H9 (cell line): ENCODE measurements at regions not wholly inside any gene's neighbourhood (a gene's known extent, or its start where the extent isn't known, plus 50 kb on each side); places are given as distances from the start of the nearest gene placed in this dataset.

Source experiments
- DNase-seq: peaks from one replicate; pipeline ENCODE4 v3.0.0-alpha.2; 2017
- H2AFZ ChIP-seq: one replicate; pipeline ENCODE4 v1.6.1; 2013; ENCODE audit warnings: mild to moderate bottlenecking, low read length, control low read depth, moderate library complexity
- H2AK5ac ChIP-seq: 2 replicates; pipeline ENCODE4 v1.6.1; 2013; ENCODE audit warnings: low read length, control low read depth, mixed read lengths; ENCODE audit not compliant: insufficient read length
- H2BK120ac ChIP-seq: one replicate; pipeline ENCODE4 v1.6.1; 2013; ENCODE audit warnings: low read depth, mild to moderate bottlenecking, low read length, control low read depth, inconsistent platforms; ENCODE audit not compliant: poor library complexity, severe bottlenecking
- H2BK12ac ChIP-seq: 2 replicates; pipeline ENCODE4 v1.6.1; 2013; ENCODE audit warnings: low read length, control low read depth, mixed read lengths, low read depth; ENCODE audit not compliant: insufficient read length
- H2BK15ac ChIP-seq: 2 replicates; pipeline ENCODE4 v1.6.1; 2013; ENCODE audit warnings: low read depth, low read length, control low read depth
- H2BK20ac ChIP-seq: one replicate; pipeline ENCODE4 v1.6.1; 2013; ENCODE audit warnings: low read depth, mild to moderate bottlenecking, low read length, control low read depth, inconsistent platforms; ENCODE audit not compliant: poor library complexity, severe bottlenecking
- H2BK5ac ChIP-seq: 2 replicates; pipeline ENCODE4 v1.6.1; 2013; ENCODE audit warnings: low read length, control low read depth, mixed read lengths; ENCODE audit not compliant: insufficient read length
- H3K14ac ChIP-seq: 2 replicates; pipeline ENCODE4 v1.6.1; 2013; ENCODE audit warnings: low read length, control low read depth; ENCODE audit not compliant: insufficient read depth
- H3K18ac ChIP-seq: 2 replicates; pipeline ENCODE4 v1.6.1; 2013; ENCODE audit warnings: low read depth, mild to moderate bottlenecking, mixed read lengths, low read length, control low read depth; ENCODE audit not compliant: insufficient read length
- H3K23ac ChIP-seq: 2 replicates; pipeline ENCODE4 v1.6.1; 2013; ENCODE audit warnings: low read length, control low read depth, mixed read lengths, low read depth; ENCODE audit not compliant: insufficient read length
- H3K23me2 ChIP-seq: 2 replicates; pipeline ENCODE4 v1.6.1; 2013; ENCODE audit warnings: low read depth, mild to moderate bottlenecking, mixed read lengths, low read length, control low read depth; ENCODE audit not compliant: insufficient read length, poor library complexity, severe bottlenecking
- H3K27ac ChIP-seq: 2 replicates; pipeline ENCODE4 v1.5.1; 2013; ENCODE audit warnings: low read length, control low read depth, mixed read lengths, low read depth; ENCODE audit not compliant: insufficient read length
- H3K27me3 ChIP-seq: 2 replicates; pipeline ENCODE4 v1.6.1; 2013; ENCODE audit warnings: low read length, control low read depth, inconsistent platforms; ENCODE audit not compliant: insufficient read depth
- H3K4ac ChIP-seq: 2 replicates; pipeline ENCODE4 v1.6.1; 2013; ENCODE audit warnings: low read depth, mild to moderate bottlenecking, control low read depth, inconsistent platforms, low read length, moderate library complexity
- H3K4me1 ChIP-seq: 2 replicates; pipeline ENCODE4 v1.6.1; 2013; ENCODE audit warnings: low read length, control low read depth, inconsistent platforms; ENCODE audit not compliant: insufficient read depth
- H3K4me2 ChIP-seq: 2 replicates; pipeline ENCODE4 v1.6.1; 2013; ENCODE audit warnings: low read length, control low read depth, mixed read lengths; ENCODE audit not compliant: insufficient read length, insufficient read depth
- H3K56ac ChIP-seq: 2 replicates; pipeline ENCODE4 v1.6.1; 2013; ENCODE audit warnings: low read depth, mild to moderate bottlenecking, mixed read lengths, low read length, control low read depth; ENCODE audit not compliant: insufficient read length
- H3K79me1 ChIP-seq: 2 replicates; pipeline ENCODE4 v1.6.1; 2013; ENCODE audit warnings: low read depth, mild to moderate bottlenecking, moderate library complexity, low read length, control low read depth, inconsistent platforms; ENCODE audit not compliant: insufficient read depth, poor library complexity, severe bottlenecking
- H3K79me2 ChIP-seq: 2 replicates; pipeline ENCODE4 v1.6.1; 2013; ENCODE audit warnings: low read length, control low read depth, inconsistent platforms; ENCODE audit not compliant: insufficient read depth
- H3K9ac ChIP-seq: 2 replicates; pipeline ENCODE4 v1.6.1; 2013; ENCODE audit warnings: low read length, control low read depth, mixed read lengths; ENCODE audit not compliant: insufficient read length; ENCODE audit errors: extremely low read depth
- H3K9me3 ChIP-seq: one replicate; pipeline ENCODE4 v1.6.1; 2013; ENCODE audit warnings: low read depth, low read length, inconsistent platforms; ENCODE audit not compliant: control insufficient read depth
- H3T11ph ChIP-seq: one replicate; pipeline ENCODE4 v1.6.1; 2013; ENCODE audit warnings: mild to moderate bottlenecking, low read length, control low read depth, inconsistent platforms
- H4K20me1 ChIP-seq: one replicate; pipeline ENCODE4 v1.6.1; 2013; ENCODE audit not compliant: control insufficient read depth, insufficient read length, insufficient read depth
- H4K5ac ChIP-seq: 2 replicates; pipeline ENCODE4 v1.6.1; 2013; ENCODE audit warnings: low read depth, mild to moderate bottlenecking, mixed read lengths, low read length, control low read depth; ENCODE audit not compliant: insufficient read length
- H4K8ac ChIP-seq: replicated peaks from 2 replicates; pipeline ENCODE4 v1.6.1; 2013; ENCODE audit warnings: low read length, control low read depth, mixed read lengths, low read depth; ENCODE audit not compliant: insufficient read length
- H4K91ac ChIP-seq: 2 replicates; pipeline ENCODE4 v1.6.1; 2013; ENCODE audit warnings: low read depth, mild to moderate bottlenecking, moderate library complexity, mixed read lengths, low read length, control low read depth; ENCODE audit not compliant: insufficient read length
- H3K27ac Mint-ChIP-seq, 3 experiments: 2 replicates in 2 of 3; 3 replicates in 1 of 3; pipeline ENCODE4 v1.8.0; 2020 to 2021; ENCODE audit warnings: mixed read lengths in 3 of 3, mild to moderate bottlenecking in 1 of 3, moderate library complexity in 1 of 3
- H3K27me3 Mint-ChIP-seq: 2 replicates; pipeline ENCODE4 v1.8.0; 2021; ENCODE audit warnings: low read depth, mild to moderate bottlenecking, moderate library complexity, mixed read lengths
- H3K36me3 Mint-ChIP-seq, 3 experiments: 2 replicates in 2 of 3; 3 replicates in 1 of 3; pipeline ENCODE4 v1.8.0; 2020 to 2021; ENCODE audit warnings: low read depth in 3 of 3, mixed read lengths in 3 of 3; ENCODE audit not compliant: insufficient read depth in 1 of 3
- H3K4me1 Mint-ChIP-seq, 2 experiments: 2 replicates each; pipeline ENCODE4 v1.8.0; 2020; ENCODE audit warnings: mixed read lengths in 2 of 2
- H3K4me3 Mint-ChIP-seq, 2 experiments: 2 replicates in 1 of 2; 3 replicates in 1 of 2; pipeline ENCODE4 v1.8.0; 2020 to 2021; ENCODE audit warnings: mild to moderate bottlenecking in 2 of 2, mixed read lengths in 2 of 2, moderate library complexity in 1 of 2
- H3K9me3 Mint-ChIP-seq, 2 experiments: 2 replicates in 1 of 2; 3 replicates in 1 of 2; pipeline ENCODE4 v1.8.0; 2020; ENCODE audit warnings: mild to moderate bottlenecking in 2 of 2, mixed read lengths in 2 of 2, moderate library complexity in 1 of 2
- WGBS: extraction: QIAGEN DNeasy Blood & Tissue Kit; methylation state at CpG from one replicate; pipeline ENCODE4 v1.1.7; 2013; ENCODE audit warnings: missing lambda C conversion rate, low lambda C conversion rate, mixed read lengths; ENCODE audit not compliant: insufficient read length; ENCODE audit errors: extremely low coverage; 5-methylcytosine and 5-hydroxymethylcytosine counted together
- TF ChIP-seq, protein P1 (sequence below): fragments of 200-600 bp; sonication (generic); conservative IDR thresholded peaks from 3 replicates; pipeline ENCODE4 v1.8.0; 2021; ENCODE audit warnings: antibody characterized with exemption, mild to moderate bottlenecking

- no peaks in the 10 kb centered on the region for H4K20me1 ChIP-seq
- H2BK5ac ChIP-seq, result no peak overlapping the region
- H4K5ac ChIP-seq, result no peak overlapping the region
- no peak overlapping the region for H2BK12ac ChIP-seq
- no CpG with 5 or more reads among the region's 4 CpGs for WGBS
- no peak overlapping the region for H3K27ac ChIP-seq
- H3K23ac ChIP-seq, result no peak overlapping the region
- H3K18ac ChIP-seq, result no peak overlapping the region
- H4K91ac ChIP-seq, result no peak overlapping the region
- H3K79me2 ChIP-seq, result no peaks in the 10 kb centered on the region
- no peaks in the 10 kb centered on the region for H3K9me3 ChIP-seq
- H3K56ac ChIP-seq, result no peak overlapping the region
- no peak overlapping the region for H2AFZ ChIP-seq
- no peaks in the 10 kb centered on the region for H3K27me3 ChIP-seq
- no peaks in the 10 kb centered on the region for H3K23me2 ChIP-seq
- Mint-ChIP-seq H3K27me3 (peaks cover 2% of the 10 kb centered on the region), H3K27ac (peak overlapping the region in 1 of 3 experiments; percentile 53; a peak in 1 of 7 replicates), H3K36me3 (peaks cover 2 to 6% (median 5%) of the 10 kb centered on the region in 3 experiments; a peak in 6 of 7 replicates), H3K4me1 (peaks cover 6 to 15% of the 10 kb centered on the region in 2 experiments; a peak in 3 of 4 replicates), H3K9me3 (peaks cover 15 to 18% of the 10 kb centered on the region in 2 experiments), H3K4me3 (no peak overlapping the region)
- no peak overlapping the region for H2BK15ac ChIP-seq
- H3K4me2 ChIP-seq, result no peak overlapping the region
- DNase-seq, result no peak
- no peak overlapping the region for H3K9ac ChIP-seq
- no peak overlapping the region for H2BK120ac ChIP-seq
- no peak overlapping the region for H2BK20ac ChIP-seq
- no peak overlapping the region for H3K14ac ChIP-seq
- H2AK5ac ChIP-seq, result no peak overlapping the region
- H3K4me1 ChIP-seq, result no peaks in the 10 kb centered on the region
- TF ChIP-seq, protein P1, sequence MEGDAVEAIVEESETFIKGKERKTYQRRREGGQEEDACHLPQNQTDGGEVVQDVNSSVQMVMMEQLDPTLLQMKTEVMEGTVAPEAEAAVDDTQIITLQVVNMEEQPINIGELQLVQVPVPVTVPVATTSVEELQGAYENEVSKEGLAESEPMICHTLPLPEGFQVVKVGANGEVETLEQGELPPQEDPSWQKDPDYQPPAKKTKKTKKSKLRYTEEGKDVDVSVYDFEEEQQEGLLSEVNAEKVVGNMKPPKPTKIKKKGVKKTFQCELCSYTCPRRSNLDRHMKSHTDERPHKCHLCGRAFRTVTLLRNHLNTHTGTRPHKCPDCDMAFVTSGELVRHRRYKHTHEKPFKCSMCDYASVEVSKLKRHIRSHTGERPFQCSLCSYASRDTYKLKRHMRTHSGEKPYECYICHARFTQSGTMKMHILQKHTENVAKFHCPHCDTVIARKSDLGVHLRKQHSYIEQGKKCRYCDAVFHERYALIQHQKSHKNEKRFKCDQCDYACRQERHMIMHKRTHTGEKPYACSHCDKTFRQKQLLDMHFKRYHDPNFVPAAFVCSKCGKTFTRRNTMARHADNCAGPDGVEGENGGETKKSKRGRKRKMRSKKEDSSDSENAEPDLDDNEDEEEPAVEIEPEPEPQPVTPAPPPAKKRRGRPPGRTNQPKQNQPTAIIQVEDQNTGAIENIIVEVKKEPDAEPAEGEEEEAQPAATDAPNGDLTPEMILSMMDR, result no peak
- no peak overlapping the region for H4K8ac ChIP-seq
- H3K4ac ChIP-seq, result no peak overlapping the region
- no peak overlapping the region for H3T11ph ChIP-seq
- H3K79me1 ChIP-seq, result no peaks in the 10 kb centered on the region
Observed at GRCh38 chr10:81027706-81028105, 490.0 kb downstream of the SH2D4B start.
